Liver (tissue), 3 donors: ENCODE measurements at regions not wholly inside any gene's neighbourhood (a gene's known extent, or its start where the extent isn't known, plus 50 kb on each side); places are given as distances from the start of the nearest gene placed in this dataset.

ENCODE experiments used
- CTCF ChIP-seq: fragments of 150-350 bp; IDR thresholded peaks from 2 replicates; pipeline ENCODE4 v1.5.1; 2017; ENCODE audit warnings: improper control_type of control experiment, low read depth, low read length; ENCODE audit not compliant: missing input control
- JUND ChIP-seq, 2 donors: IDR thresholded peaks; 2 replicates each; pipeline ENCODE4 v1.6.1; 2016; ENCODE audit warnings: antibody characterized with exemption in 2 of 2
- RAD21 ChIP-seq, 2 donors: IDR thresholded peaks; 2 replicates each; pipeline ENCODE4 v1.6.1; 2016; ENCODE audit warnings: antibody characterized with exemption in 2 of 2, mild to moderate bottlenecking in 2 of 2
- RXRA ChIP-seq, 2 donors: IDR thresholded peaks; 2 replicates each; pipeline ENCODE4 v1.6.1; 2017 to 2018; ENCODE audit warnings: antibody characterized with exemption in 2 of 2, mild to moderate bottlenecking in 1 of 2
- TAF1 ChIP-seq: conservative IDR thresholded peaks from 2 replicates; pipeline ENCODE4 v1.6.1; 2016; ENCODE audit warnings: antibody characterized with exemption, mild to moderate bottlenecking
- YY1 ChIP-seq: IDR thresholded peaks from 2 replicates; pipeline ENCODE4 v1.6.1; 2016; ENCODE audit warnings: antibody characterized with exemption, mild to moderate bottlenecking
- ZBTB33 ChIP-seq: IDR thresholded peaks from 2 replicates; pipeline ENCODE4 v1.6.1; 2016; ENCODE audit warnings: antibody characterized with exemption
- TF ChIP-seq, protein P1 (sequence below): IDR thresholded peaks from 2 replicates; pipeline ENCODE4 v1.6.1; 2016; ENCODE audit warnings: antibody characterized with exemption, mild to moderate bottlenecking
- TF ChIP-seq, protein P2 (sequence below): IDR thresholded peaks from 2 replicates; pipeline ENCODE4 v1.6.1; 2016; ENCODE audit warnings: antibody characterized with exemption
- donor health status: healthy.
- donor health status: healthy.

- TF ChIP-seq CTCF = no peak
- TF ChIP-seq JUND (IDR thresholded peaks at IDR 0.05) = no peak
- no peak for TF ChIP-seq RAD21 (IDR thresholded peaks at IDR 0.05)
- no peak for TF ChIP-seq TAF1
- TF ChIP-seq, protein P1, sequence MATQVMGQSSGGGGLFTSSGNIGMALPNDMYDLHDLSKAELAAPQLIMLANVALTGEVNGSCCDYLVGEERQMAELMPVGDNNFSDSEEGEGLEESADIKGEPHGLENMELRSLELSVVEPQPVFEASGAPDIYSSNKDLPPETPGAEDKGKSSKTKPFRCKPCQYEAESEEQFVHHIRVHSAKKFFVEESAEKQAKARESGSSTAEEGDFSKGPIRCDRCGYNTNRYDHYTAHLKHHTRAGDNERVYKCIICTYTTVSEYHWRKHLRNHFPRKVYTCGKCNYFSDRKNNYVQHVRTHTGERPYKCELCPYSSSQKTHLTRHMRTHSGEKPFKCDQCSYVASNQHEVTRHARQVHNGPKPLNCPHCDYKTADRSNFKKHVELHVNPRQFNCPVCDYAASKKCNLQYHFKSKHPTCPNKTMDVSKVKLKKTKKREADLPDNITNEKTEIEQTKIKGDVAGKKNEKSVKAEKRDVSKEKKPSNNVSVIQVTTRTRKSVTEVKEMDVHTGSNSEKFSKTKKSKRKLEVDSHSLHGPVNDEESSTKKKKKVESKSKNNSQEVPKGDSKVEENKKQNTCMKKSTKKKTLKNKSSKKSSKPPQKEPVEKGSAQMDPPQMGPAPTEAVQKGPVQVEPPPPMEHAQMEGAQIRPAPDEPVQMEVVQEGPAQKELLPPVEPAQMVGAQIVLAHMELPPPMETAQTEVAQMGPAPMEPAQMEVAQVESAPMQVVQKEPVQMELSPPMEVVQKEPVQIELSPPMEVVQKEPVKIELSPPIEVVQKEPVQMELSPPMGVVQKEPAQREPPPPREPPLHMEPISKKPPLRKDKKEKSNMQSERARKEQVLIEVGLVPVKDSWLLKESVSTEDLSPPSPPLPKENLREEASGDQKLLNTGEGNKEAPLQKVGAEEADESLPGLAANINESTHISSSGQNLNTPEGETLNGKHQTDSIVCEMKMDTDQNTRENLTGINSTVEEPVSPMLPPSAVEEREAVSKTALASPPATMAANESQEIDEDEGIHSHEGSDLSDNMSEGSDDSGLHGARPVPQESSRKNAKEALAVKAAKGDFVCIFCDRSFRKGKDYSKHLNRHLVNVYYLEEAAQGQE = no peak
- no peak for TF ChIP-seq YY1
- TF ChIP-seq, protein P2, sequence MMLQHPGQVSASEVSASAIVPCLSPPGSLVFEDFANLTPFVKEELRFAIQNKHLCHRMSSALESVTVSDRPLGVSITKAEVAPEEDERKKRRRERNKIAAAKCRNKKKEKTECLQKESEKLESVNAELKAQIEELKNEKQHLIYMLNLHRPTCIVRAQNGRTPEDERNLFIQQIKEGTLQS = no peak
- no peak for TF ChIP-seq ZBTB33
- TF ChIP-seq RXRA (IDR thresholded peaks at IDR 0.05) = peak; percentile 14 to 41
Measured at GRCh38 chr18:57251747-57252146, 100.6 kb upstream of the ST8SIA3 start.
